Endothelial cell of umbilical vein (primary cell): ENCODE measurements at regions not wholly inside any gene's neighbourhood (a gene's known extent, or its start where the extent isn't known, plus 50 kb on each side); places are given as distances from the start of the nearest gene placed in this dataset.

Source experiments
- BruUV-seq: library from RNA; stranded (reverse); fragments of 400-500 nt; replicated peaks from 2 replicates; lab custom pipeline; 2021; lab: Mats Ljungman, UMichigan
- CTCF ChIA-PET: fragments of 300-600, 350-600 bp; sonication (Branson Sonifier 250); formaldehyde crosslinking; loops from one replicate; lab custom pipeline; 2021; ENCODE audit warnings: antibody characterized with exemption, inconsistent platforms; lab: Charles Lee
- POLR2A ChIA-PET: fragments of 300-600, 350-600 bp; sonication (Branson Sonifier 250); formaldehyde crosslinking; loops from one replicate; lab custom pipeline; 2021; ENCODE audit warnings: antibody characterized with exemption, inconsistent platforms; lab: Charles Lee
- DNase-seq: peaks from one replicate; pipeline ENCODE4 v3.0.0-alpha.2; 2011; ENCODE audit warnings: low read depth, low spot score
- FAIRE-seq: peaks from 2 replicates; lab custom pipeline; 2011; peaks lifted over from hg19 to GRCh38; lab: Jason Lieb, UNC
- H2AFZ ChIP-seq: 2 replicates; pipeline ENCODE4 v1.6.0; 2012; ENCODE audit warnings: low read depth, low read length, control low read depth, inconsistent platforms
- H3K27ac ChIP-seq: 2 replicates; pipeline ENCODE4 v1.5.1; 2011; ENCODE audit warnings: low read depth, mild to moderate bottlenecking, control low read depth, low read length, moderate library complexity; ENCODE audit not compliant: insufficient read depth
- H3K27me3 ChIP-seq, 2 experiments: 2 replicates each; pipeline versions ENCODE4 v1.6.0 to v1.6.1; 2011; ENCODE audit warnings: low read length in 2 of 2, mixed read lengths in 1 of 2; ENCODE audit not compliant: control insufficient read depth in 2 of 2, insufficient read depth in 2 of 2
- H3K36me3 ChIP-seq, 2 experiments: 2 replicates in 1 of 2; 3 replicates in 1 of 2; pipeline ENCODE4 v1.5.1; 2011; ENCODE audit warnings: low read length in 2 of 2, mild to moderate bottlenecking in 1 of 2, moderate library complexity in 1 of 2; ENCODE audit not compliant: control insufficient read depth in 2 of 2, insufficient read depth in 2 of 2; ENCODE audit errors: extremely low read depth in 1 of 2
- H3K4me1 ChIP-seq: 3 replicates; pipeline ENCODE4 v1.5.1; 2011; ENCODE audit warnings: mild to moderate bottlenecking, low read length; ENCODE audit not compliant: control insufficient read depth, insufficient read depth; ENCODE audit errors: extremely low read depth
- H3K4me2 ChIP-seq: 2 replicates; pipeline ENCODE4 v1.6.1; 2011; ENCODE audit warnings: low read length, control low read depth, mixed read lengths; ENCODE audit not compliant: insufficient read depth
- H3K4me3 ChIP-seq, 3 experiments: fragments of 200-600 bp in 1 of 3; sonication (generic), shearing (Covaris generic) in 1 of 3; replicated peaks in 1 of 3; 2 replicates each; pipeline ENCODE4 v1.5.1; 2011 to 2016; ENCODE audit warnings: control low read depth in 3 of 3, low read length in 3 of 3, mild to moderate bottlenecking in 2 of 3, inconsistent platforms in 1 of 3, low read depth in 1 of 3, moderate library complexity in 1 of 3; ENCODE audit not compliant: insufficient read depth in 1 of 3
- H3K79me2 ChIP-seq: 2 replicates; pipeline ENCODE4 v1.6.0; 2012; ENCODE audit warnings: low read length, inconsistent platforms; ENCODE audit not compliant: control insufficient read depth, insufficient read depth
- H3K9ac ChIP-seq: replicated peaks from 2 replicates; pipeline ENCODE3; 2011; ENCODE audit warnings: low read length, control low read depth; ENCODE audit not compliant: insufficient read depth; ENCODE audit errors: extremely low read depth
- H3K9me1 ChIP-seq: replicated peaks from 3 replicates; pipeline ENCODE4 v1.6.0; 2011; ENCODE audit warnings: mild to moderate bottlenecking, low read length; ENCODE audit not compliant: control insufficient read depth, insufficient read depth; ENCODE audit errors: extremely low read depth
- H3K9me3 ChIP-seq: replicated peaks from 2 replicates; pipeline ENCODE4 v1.5.1; 2012; ENCODE audit warnings: low read length, inconsistent platforms; ENCODE audit not compliant: control insufficient read depth, insufficient read depth
- H4K20me1 ChIP-seq: replicated peaks from 2 replicates; pipeline ENCODE3; 2011; ENCODE audit warnings: mild to moderate bottlenecking, low read length; ENCODE audit not compliant: control insufficient read depth, insufficient read depth; ENCODE audit errors: extremely low read depth
- EZH2 ChIP-seq: IDR thresholded peaks from 2 replicates; pipeline ENCODE4 v1.6.1; 2012; ENCODE audit warnings: borderline replicate concordance, low read depth, mild to moderate bottlenecking, moderate library complexity, low read length, inconsistent platforms; ENCODE audit not compliant: severe bottlenecking
- FOS ChIP-seq: IDR thresholded peaks from 2 replicates; pipeline ENCODE4 v1.6.1; 2011; ENCODE audit warnings: mild to moderate bottlenecking, low read length, moderate library complexity, borderline replicate concordance; ENCODE audit not compliant: insufficient read depth
- GATA2 ChIP-seq: IDR thresholded peaks from 2 replicates; pipeline ENCODE4 v1.7.0; 2011; ENCODE audit warnings: low read depth, mild to moderate bottlenecking, moderate library complexity, mixed read lengths, low read length; ENCODE audit not compliant: insufficient read length, insufficient read depth
- JUN ChIP-seq: IDR thresholded peaks from 2 replicates; pipeline ENCODE4 v1.6.1; 2011; ENCODE audit warnings: borderline replicate concordance, low read depth; ENCODE audit not compliant: insufficient read length, insufficient read depth
- POLR2A ChIP-seq: IDR thresholded peaks from 2 replicates; pipeline ENCODE4 v1.6.1; 2012; ENCODE audit warnings: low read depth, mild to moderate bottlenecking, control low read depth, low read length
- POLR2AphosphoS5 ChIP-seq: IDR thresholded peaks from 2 replicates; pipeline ENCODE4 v1.6.1; 2012; ENCODE audit warnings: low read depth, mild to moderate bottlenecking, control low read depth, low read length, moderate library complexity; ENCODE audit not compliant: insufficient read depth
- dilution Hi-C: fragments of 300-500 bp; cut with MboI; formaldehyde crosslinking; loops from one replicate; pipeline ENCODE4 v1.15.0; 2019; ENCODE audit warnings: low sequenced_read_pairs; ENCODE audit not compliant: extremely low pct_ligation_motif_present
- intact Hi-C: fragments of 100-400 bp; cut with micrococcal nuclease; formaldehyde crosslinking; loops from one replicate; pipeline ENCODE4 v1.10.0; 2022
- TF ChIP-seq, protein P1 (sequence below), 2 donors: IDR thresholded peaks; 1 replicate in 1 of 2; 2 replicates in 1 of 2; pipeline ENCODE4 v1.5.1; 2011; ENCODE audit warnings: low read length in 2 of 2, mild to moderate bottlenecking in 2 of 2, moderate library complexity in 2 of 2, control low read depth in 1 of 2, inconsistent platforms in 1 of 2, low read depth in 1 of 2; ENCODE audit not compliant: insufficient read depth in 1 of 2; ENCODE audit errors: extremely low read depth in 1 of 2
- TF ChIP-seq, protein P2 (sequence below): IDR thresholded peaks from 2 replicates; pipeline ENCODE4 v1.6.1; 2011; ENCODE audit not compliant: insufficient read depth, insufficient read length

DNA sequence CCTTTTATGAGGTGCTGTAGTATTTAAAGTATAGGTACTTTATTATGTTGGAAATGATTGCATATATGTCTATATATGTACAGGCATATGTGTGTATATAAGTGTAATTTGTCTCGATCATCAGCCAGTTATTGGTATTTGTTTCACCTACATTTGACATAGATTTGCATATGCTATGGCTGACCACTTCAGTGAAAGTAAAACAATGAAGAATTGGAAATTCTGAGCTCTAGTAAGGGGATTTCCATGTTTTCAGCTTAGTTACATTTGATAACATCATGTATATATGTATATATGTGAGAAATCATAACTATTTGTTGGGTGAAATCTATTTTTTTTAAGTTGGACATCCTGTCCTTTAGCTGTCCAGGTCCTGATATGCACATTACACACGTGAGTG is 1303.9 kb downstream of the EFNB2 start:
- CTCF ChIA-PET: interaction anchor here (1.0 to 1.8 kb wide), 2 partner anchors 14 to 29 kb away, joined by 3 to 8 read pairs; no protein-coding TSS in a partner anchor
- Histone ChIP-seq H2AFZ (no peak overlapping the region), H3K9ac (no peak overlapping the region), H3K4me2 (no peak overlapping the region), H3K79me2 (no peaks in the 10 kb centered on the region), H3K4me3 (no peak overlapping the region), H3K4me1 (peaks cover 3% of the 10 kb centered on the region), H3K27ac (no peak overlapping the region), H3K36me3 (no peaks in the 10 kb centered on the region), H3K27me3 (no peaks in the 10 kb centered on the region), H3K9me3 (no peaks in the 10 kb centered on the region), H4K20me1 (no peaks in the 10 kb centered on the region), H3K9me1 (no peaks in the 10 kb centered on the region)
- no peak for FAIRE-seq
- no TSS peak for BruUV-seq
- intact Hi-C loops: no loop called here
- TF ChIP-seq POLR2A (no peak), FOS (no peak), EZH2 (no peak), GATA2 (no peak), POLR2AphosphoS5 (no peak)
- TF ChIP-seq, protein P1, sequence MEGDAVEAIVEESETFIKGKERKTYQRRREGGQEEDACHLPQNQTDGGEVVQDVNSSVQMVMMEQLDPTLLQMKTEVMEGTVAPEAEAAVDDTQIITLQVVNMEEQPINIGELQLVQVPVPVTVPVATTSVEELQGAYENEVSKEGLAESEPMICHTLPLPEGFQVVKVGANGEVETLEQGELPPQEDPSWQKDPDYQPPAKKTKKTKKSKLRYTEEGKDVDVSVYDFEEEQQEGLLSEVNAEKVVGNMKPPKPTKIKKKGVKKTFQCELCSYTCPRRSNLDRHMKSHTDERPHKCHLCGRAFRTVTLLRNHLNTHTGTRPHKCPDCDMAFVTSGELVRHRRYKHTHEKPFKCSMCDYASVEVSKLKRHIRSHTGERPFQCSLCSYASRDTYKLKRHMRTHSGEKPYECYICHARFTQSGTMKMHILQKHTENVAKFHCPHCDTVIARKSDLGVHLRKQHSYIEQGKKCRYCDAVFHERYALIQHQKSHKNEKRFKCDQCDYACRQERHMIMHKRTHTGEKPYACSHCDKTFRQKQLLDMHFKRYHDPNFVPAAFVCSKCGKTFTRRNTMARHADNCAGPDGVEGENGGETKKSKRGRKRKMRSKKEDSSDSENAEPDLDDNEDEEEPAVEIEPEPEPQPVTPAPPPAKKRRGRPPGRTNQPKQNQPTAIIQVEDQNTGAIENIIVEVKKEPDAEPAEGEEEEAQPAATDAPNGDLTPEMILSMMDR (IDR thresholded peaks at IDR 0.05; ENCODE audit: extremely low read depth in 1 of 2, insufficient read depth in 1 of 2, low read depth in 1 of 2, low read length in 2 of 2): no peak
- POLR2A ChIA-PET: no interaction called here
- dilution Hi-C loops: no loop called here
- no peak for DNase-seq

DNA sequence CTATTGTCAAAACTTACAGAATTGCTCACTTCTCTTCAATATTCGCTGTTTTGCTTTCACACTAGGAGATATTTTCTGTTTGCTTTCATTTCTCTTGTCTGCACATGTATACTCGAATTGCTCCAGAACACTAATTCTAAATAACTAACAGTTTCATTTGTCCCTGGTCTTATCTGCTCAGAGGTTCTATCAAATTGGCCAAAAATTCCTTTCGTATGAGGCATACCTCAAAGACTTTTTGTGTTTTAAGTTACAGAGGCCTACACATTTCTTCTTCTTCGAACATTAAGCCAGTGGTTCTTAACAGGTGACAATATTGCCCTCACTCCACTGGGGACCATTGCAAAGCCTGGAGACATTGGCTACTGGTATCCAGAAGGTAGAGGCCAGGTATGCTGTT is 1314.6 kb downstream of the EFNB2 start:
- ChIA-PET CTCF (no interaction called here), POLR2A (no interaction called here)
- H3K79me2 ChIP-seq: no peaks in the 10 kb centered on the region
- FAIRE-seq: no peak
- no peaks in the 10 kb centered on the region for H3K4me1 ChIP-seq
- H4K20me1 ChIP-seq: no peaks in the 10 kb centered on the region
- H3K9ac ChIP-seq: no peak overlapping the region
- H3K9me3 ChIP-seq: no peaks in the 10 kb centered on the region
- H3K9me1 ChIP-seq: no peaks in the 10 kb centered on the region
- TF ChIP-seq FOS (no peak), GATA2 (no peak), JUN (no peak), EZH2 (no peak), POLR2AphosphoS5 (no peak), POLR2A (no peak)
- TF ChIP-seq, protein P2, sequence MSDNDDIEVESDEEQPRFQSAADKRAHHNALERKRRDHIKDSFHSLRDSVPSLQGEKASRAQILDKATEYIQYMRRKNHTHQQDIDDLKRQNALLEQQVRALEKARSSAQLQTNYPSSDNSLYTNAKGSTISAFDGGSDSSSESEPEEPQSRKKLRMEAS: no peak
- intact Hi-C loops (no loop called here), dilution Hi-C loops (no loop called here)
- no peak overlapping the region for H3K4me3 ChIP-seq
- H3K27me3 ChIP-seq: no peaks in the 10 kb centered on the region
- H3K4me2 ChIP-seq: no peak overlapping the region
- no peak for DNase-seq
- H3K36me3 ChIP-seq: no peaks in the 10 kb centered on the region
- H2AFZ ChIP-seq: no peak overlapping the region
- no TSS peak for BruUV-seq
- no peak overlapping the region for H3K27ac ChIP-seq
